SW480 (cell line): ENCODE measurements at regions not wholly inside any gene's neighbourhood (a gene's known extent, or its start where the extent isn't known, plus 50 kb on each side); places are given as distances from the start of the nearest gene placed in this dataset.
A peak's percentile ranks its signal among the peaks of the same experiment; 100 is the strongest.
"Not testable (repeated sequence)": the region's sequence is repeated elsewhere in the genome, so short reads cannot be mapped to it uniquely, and the experiment has no call there.

Experiments used
- DNase-seq: peaks from one replicate; pipeline ENCODE4 v3.0.0-alpha.2; 2016; ENCODE audit warnings: low spot score

DNA sequence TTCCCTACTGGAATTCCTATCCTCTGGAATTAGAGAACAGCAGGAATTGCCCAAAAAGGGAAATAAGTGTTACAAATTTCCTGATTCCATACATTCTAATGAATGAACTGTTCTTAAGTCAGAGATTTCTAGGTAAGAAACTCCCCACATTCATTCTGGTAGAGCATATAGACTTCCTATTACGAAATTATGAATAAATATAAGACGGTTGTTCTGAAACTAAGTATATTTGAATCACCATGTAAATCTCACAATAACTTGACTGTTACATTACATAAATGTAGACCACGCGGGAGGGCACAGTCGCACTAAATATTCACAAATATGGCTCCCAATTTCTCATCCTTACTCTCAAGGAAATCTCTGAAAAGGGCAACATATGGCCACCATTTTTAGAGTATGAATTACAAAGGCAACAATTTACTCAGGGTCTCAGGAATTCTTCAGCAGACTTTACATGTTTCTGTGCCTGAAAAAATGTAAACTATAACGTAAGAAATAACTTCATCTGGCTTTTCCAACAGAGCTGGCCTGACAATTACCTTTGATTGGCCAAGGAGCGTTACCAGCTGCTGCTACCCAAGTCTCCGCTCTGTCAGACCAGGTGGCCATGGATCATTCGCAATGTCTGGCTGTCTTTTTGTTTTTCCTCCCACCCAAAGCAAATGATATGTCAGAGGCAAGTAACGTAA, 115.8 kb downstream of the MPP7 start:
- DNase-seq = no peak

- no peak for DNase-seq
Measured at GRCh38 chr10:28186461-28186860, 116.4 kb downstream of the MPP7 start.

- no peak for DNase-seq
Measured at GRCh38 chr10:28184810-28185209, 118.1 kb downstream of the MPP7 start.

DNA sequence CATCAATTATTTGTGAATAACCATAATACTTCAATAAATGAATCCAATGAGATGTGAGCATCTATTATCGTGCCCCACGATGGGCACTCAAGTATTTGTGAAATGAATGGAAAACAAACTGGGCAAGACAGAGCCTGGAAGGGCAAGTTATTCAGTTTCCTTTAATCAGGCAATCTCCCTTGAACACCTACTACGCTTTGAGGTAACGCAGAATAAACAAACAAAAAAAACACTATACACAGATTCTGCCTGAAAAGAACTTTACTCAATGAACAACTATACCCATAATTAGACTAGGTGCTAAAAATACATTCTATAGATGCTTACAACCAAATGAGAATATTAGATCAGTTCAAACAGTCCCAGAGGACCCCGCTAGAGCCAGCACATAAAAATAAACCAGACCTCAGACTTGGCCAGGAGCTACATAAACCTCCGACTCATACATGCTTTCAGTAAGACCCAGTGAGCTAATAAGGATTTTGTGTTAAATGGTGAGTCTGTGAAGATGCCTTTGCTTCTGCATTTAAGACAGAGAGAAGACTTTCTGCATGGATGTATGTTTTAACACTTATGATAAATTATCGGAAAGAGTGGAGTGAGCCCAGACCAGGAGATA, 121.3 kb downstream of the MPP7 start:
- DNase-seq = no peak

- DNase-seq = peak; percentile 37
Measured at GRCh38 chr10:28180654-28181053, 122.2 kb downstream of the MPP7 start.

GRCh38 chr10:28179743-28180099, 123.1 kb downstream of the MPP7 start:
- DNase-seq = no peak

GRCh38 chr10:28179006-28179742, 123.7 kb downstream of the MPP7 start:
- peak; percentile 51 for DNase-seq

- DNase-seq = peak; percentile 7
Measured at GRCh38 chr10:28177944-28178637, 124.8 kb downstream of the MPP7 start.

DNA sequence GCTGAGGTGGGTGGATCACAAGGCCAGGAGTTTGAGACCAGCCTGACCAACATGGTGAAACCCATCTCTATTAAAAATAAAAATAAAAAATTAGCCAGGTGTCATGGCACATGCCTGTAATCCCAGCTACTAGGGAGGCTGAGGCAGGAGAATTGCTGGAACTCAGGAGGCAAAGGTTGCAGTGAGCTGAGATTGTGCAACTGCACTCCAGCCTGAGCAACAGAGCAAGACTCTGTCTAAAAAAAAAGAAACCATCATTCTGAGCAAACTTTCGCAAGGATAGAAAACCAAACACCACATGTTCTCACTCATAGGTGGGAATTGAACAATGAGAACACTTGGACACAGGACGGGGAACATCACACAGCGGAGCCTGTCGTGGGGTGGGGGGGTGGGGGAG, 126.4 kb downstream of the MPP7 start:
- DNase-seq = not testable (repeated sequence)

GRCh38 chr10:28172223-28172610, 130.6 kb downstream of the MPP7 start:
- no peak for DNase-seq

- DNase-seq = no peak
Measured at GRCh38 chr10:28171468-28172222, 131.2 kb downstream of the MPP7 start.

DNA sequence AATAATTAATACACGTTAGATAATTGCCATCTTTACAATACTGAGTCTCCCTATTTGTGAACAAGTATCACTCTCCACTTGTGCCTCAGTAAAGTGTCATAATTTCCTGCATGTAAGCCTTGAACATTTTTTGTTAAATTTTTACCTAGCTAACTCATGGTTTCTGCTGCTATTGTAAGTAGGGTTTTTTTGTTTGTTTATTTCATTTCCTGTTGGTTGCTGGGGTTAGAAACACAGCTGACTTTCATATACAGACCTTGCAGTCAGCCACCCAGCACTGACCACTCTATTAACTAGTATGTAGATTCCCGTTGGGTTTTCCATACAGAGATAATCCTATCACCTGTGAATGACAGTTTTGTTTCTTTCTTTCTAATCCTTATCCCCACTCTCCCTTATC, 133.3 kb downstream of the MPP7 start:
- no peak for DNase-seq

- DNase-seq = no peak
Measured at GRCh38 chr10:28160866-28161405, 141.9 kb downstream of the MPP7 start.

- DNase-seq = no peak
Measured at GRCh38 chr10:28157379-28157778, 145.5 kb downstream of the MPP7 start.

- no peak for DNase-seq
Measured at GRCh38 chr10:28155726-28156125, 147.1 kb downstream of the MPP7 start.

DNA sequence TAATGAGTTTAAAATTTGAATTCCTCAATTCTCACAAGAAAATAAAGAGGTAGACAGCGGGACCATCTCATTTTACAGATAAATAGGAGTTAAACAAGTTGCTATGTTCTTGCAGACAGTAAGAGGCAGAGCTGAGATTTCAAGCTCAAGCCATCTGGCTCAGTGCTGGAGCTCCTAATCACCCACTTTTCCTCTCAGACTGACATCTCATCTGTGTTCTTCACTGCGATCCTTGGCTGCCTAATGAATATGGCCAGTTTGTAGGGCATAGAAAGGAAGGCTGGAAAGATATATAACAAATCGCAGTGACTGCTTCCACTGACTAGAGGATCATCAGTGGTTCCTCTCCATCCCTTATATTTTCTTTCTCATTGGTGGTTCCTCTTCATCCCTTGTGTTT, 151.2 kb downstream of the MPP7 start:
- no peak for DNase-seq

- DNase-seq = no peak
Measured at GRCh38 chr10:28149746-28150145, 150.9 kb upstream of the ODAD2 start.

DNA sequence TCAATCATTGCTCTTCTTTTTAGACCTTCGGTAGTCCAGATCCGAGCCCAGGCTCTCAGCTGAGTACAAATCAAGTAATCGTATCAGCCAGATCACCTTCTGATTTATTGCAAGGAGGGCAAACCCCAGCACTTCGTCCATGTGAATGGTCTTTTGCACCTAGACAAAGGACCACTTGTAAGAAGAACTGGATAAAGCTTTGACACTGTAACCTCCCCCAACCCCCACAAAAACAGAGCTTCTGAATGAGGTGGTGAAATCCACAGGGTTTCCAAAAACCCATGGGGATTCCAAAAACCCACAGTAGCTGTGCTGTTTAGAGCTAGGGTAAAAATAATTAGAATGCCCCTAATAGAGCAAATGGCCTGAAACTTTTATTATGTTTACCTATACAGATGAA, 148.8 kb upstream of the ODAD2 start:
- no peak for DNase-seq

DNA sequence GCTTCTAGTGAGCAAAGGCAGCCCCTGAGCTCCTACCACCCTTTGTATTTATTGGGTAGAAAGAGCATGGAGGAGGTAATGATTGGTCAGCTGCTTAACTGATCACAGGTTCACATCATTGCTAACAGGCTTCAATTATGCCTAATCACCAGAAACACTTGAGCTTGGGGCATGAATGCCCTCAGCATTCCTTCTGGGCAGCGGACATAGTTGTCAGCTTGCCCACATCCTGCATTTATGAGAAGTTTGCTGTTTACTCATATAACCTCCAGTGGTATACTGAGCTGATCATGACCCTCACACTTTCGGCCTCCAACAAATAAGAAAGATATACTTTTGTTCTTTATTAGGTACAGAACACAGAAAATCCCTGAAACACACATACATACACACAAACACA, 140.3 kb upstream of the ODAD2 start:
- DNase-seq = peak; percentile 3

DNA sequence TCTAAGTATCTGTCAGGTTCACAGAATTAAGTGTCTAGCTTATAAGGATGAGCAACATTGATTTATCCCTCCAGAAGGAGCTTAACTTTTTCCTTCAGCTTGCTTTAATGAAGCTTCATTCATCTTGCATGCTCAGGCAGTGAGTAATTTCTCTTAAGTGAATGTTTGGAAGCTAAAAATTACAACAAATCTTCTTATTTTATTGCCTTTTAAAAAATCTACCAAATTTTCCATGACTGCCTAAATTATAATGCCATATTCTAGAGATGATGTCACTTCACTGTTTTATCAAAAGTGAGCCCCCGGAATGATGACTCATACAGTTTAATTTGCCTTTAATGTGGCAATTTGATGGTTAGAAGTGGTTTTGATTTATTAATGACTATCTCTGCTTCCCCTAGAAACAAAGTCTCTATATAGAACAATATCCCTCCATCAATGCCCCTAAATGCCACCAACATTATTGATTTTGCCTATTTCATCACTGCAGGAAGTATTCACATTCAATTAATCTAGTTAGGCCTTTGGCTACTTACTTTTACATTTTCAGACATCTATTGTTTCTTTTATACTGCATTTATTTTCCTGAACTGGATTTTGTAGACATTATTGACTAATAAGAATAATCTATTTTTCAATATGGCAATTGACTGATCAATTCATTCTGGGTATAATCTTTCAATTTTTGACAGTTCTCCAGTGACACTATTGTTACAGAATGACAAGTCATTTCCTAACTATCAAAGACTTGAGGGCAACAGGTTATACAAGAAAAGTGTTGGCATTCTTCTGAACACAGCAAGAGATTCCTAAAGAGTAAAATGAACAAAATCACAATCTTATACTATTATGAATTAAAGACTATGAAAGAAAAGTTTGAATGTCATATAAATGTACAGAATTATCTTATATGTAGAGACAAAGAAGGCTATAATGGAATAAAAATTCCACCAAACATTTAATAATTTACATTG, 139.3 kb upstream of the ODAD2 start:
- DNase-seq = peak; percentile 4

GRCh38 chr10:28135258-28135657, 136.4 kb upstream of the ODAD2 start:
- no peak for DNase-seq
